Endothelial cell of umbilical vein (primary cell): ENCODE measurements at regions not wholly inside any gene's neighbourhood (a gene's known extent, or its start where the extent isn't known, plus 50 kb on each side); places are given as distances from the start of the nearest gene placed in this dataset.

Source experiments
- BruUV-seq: library from RNA; stranded (reverse); fragments of 400-500 nt; replicated peaks from 2 replicates; lab custom pipeline; 2021; lab: Mats Ljungman, UMichigan
- CTCF ChIA-PET: fragments of 300-600, 350-600 bp; sonication (Branson Sonifier 250); formaldehyde crosslinking; loops from one replicate; lab custom pipeline; 2021; ENCODE audit warnings: antibody characterized with exemption, inconsistent platforms; lab: Charles Lee
- POLR2A ChIA-PET: fragments of 300-600, 350-600 bp; sonication (Branson Sonifier 250); formaldehyde crosslinking; loops from one replicate; lab custom pipeline; 2021; ENCODE audit warnings: antibody characterized with exemption, inconsistent platforms; lab: Charles Lee
- DNase-seq: peaks from one replicate; pipeline ENCODE4 v3.0.0-alpha.2; 2011; ENCODE audit warnings: low read depth, low spot score
- FAIRE-seq: peaks from 2 replicates; lab custom pipeline; 2011; peaks lifted over from hg19 to GRCh38; lab: Jason Lieb, UNC
- H2AFZ ChIP-seq: 2 replicates; pipeline ENCODE4 v1.6.0; 2012; ENCODE audit warnings: low read depth, low read length, control low read depth, inconsistent platforms
- H3K27ac ChIP-seq: 2 replicates; pipeline ENCODE4 v1.5.1; 2011; ENCODE audit warnings: low read depth, mild to moderate bottlenecking, control low read depth, low read length, moderate library complexity; ENCODE audit not compliant: insufficient read depth
- H3K27me3 ChIP-seq, 2 experiments: 2 replicates each; pipeline versions ENCODE4 v1.6.0 to v1.6.1; 2011; ENCODE audit warnings: low read length in 2 of 2, mixed read lengths in 1 of 2; ENCODE audit not compliant: control insufficient read depth in 2 of 2, insufficient read depth in 2 of 2
- H3K36me3 ChIP-seq, 2 experiments: 2 replicates in 1 of 2; 3 replicates in 1 of 2; pipeline ENCODE4 v1.5.1; 2011; ENCODE audit warnings: low read length in 2 of 2, mild to moderate bottlenecking in 1 of 2, moderate library complexity in 1 of 2; ENCODE audit not compliant: control insufficient read depth in 2 of 2, insufficient read depth in 2 of 2; ENCODE audit errors: extremely low read depth in 1 of 2
- H3K4me1 ChIP-seq: 3 replicates; pipeline ENCODE4 v1.5.1; 2011; ENCODE audit warnings: mild to moderate bottlenecking, low read length; ENCODE audit not compliant: control insufficient read depth, insufficient read depth; ENCODE audit errors: extremely low read depth
- H3K4me2 ChIP-seq: 2 replicates; pipeline ENCODE4 v1.6.1; 2011; ENCODE audit warnings: low read length, control low read depth, mixed read lengths; ENCODE audit not compliant: insufficient read depth
- H3K4me3 ChIP-seq, 3 experiments: fragments of 200-600 bp in 1 of 3; sonication (generic), shearing (Covaris generic) in 1 of 3; replicated peaks in 1 of 3; 2 replicates each; pipeline ENCODE4 v1.5.1; 2011 to 2016; ENCODE audit warnings: control low read depth in 3 of 3, low read length in 3 of 3, mild to moderate bottlenecking in 2 of 3, inconsistent platforms in 1 of 3, low read depth in 1 of 3, moderate library complexity in 1 of 3; ENCODE audit not compliant: insufficient read depth in 1 of 3
- H3K79me2 ChIP-seq: 2 replicates; pipeline ENCODE4 v1.6.0; 2012; ENCODE audit warnings: low read length, inconsistent platforms; ENCODE audit not compliant: control insufficient read depth, insufficient read depth
- H3K9ac ChIP-seq: replicated peaks from 2 replicates; pipeline ENCODE3; 2011; ENCODE audit warnings: low read length, control low read depth; ENCODE audit not compliant: insufficient read depth; ENCODE audit errors: extremely low read depth
- H3K9me1 ChIP-seq: replicated peaks from 3 replicates; pipeline ENCODE4 v1.6.0; 2011; ENCODE audit warnings: mild to moderate bottlenecking, low read length; ENCODE audit not compliant: control insufficient read depth, insufficient read depth; ENCODE audit errors: extremely low read depth
- H3K9me3 ChIP-seq: replicated peaks from 2 replicates; pipeline ENCODE4 v1.5.1; 2012; ENCODE audit warnings: low read length, inconsistent platforms; ENCODE audit not compliant: control insufficient read depth, insufficient read depth
- H4K20me1 ChIP-seq: replicated peaks from 2 replicates; pipeline ENCODE3; 2011; ENCODE audit warnings: mild to moderate bottlenecking, low read length; ENCODE audit not compliant: control insufficient read depth, insufficient read depth; ENCODE audit errors: extremely low read depth
- CTCF ChIP-seq, 2 donors: IDR thresholded peaks; 1 replicate in 1 of 2; 2 replicates in 1 of 2; pipeline ENCODE4 v1.5.1; 2011; ENCODE audit warnings: low read length in 2 of 2, mild to moderate bottlenecking in 2 of 2, moderate library complexity in 2 of 2, control low read depth in 1 of 2, inconsistent platforms in 1 of 2, low read depth in 1 of 2; ENCODE audit not compliant: insufficient read depth in 1 of 2; ENCODE audit errors: extremely low read depth in 1 of 2
- EZH2 ChIP-seq: IDR thresholded peaks from 2 replicates; pipeline ENCODE4 v1.6.1; 2012; ENCODE audit warnings: borderline replicate concordance, low read depth, mild to moderate bottlenecking, moderate library complexity, low read length, inconsistent platforms; ENCODE audit not compliant: severe bottlenecking
- FOS ChIP-seq: IDR thresholded peaks from 2 replicates; pipeline ENCODE4 v1.6.1; 2011; ENCODE audit warnings: mild to moderate bottlenecking, low read length, moderate library complexity, borderline replicate concordance; ENCODE audit not compliant: insufficient read depth
- GATA2 ChIP-seq: IDR thresholded peaks from 2 replicates; pipeline ENCODE4 v1.7.0; 2011; ENCODE audit warnings: low read depth, mild to moderate bottlenecking, moderate library complexity, mixed read lengths, low read length; ENCODE audit not compliant: insufficient read length, insufficient read depth
- JUN ChIP-seq: IDR thresholded peaks from 2 replicates; pipeline ENCODE4 v1.6.1; 2011; ENCODE audit warnings: borderline replicate concordance, low read depth; ENCODE audit not compliant: insufficient read length, insufficient read depth
- MYC ChIP-seq: IDR thresholded peaks from one replicate; pipeline ENCODE4 v1.6.1; 2011; ENCODE audit warnings: mild to moderate bottlenecking, low read depth, low read length
- POLR2A ChIP-seq: IDR thresholded peaks from 2 replicates; pipeline ENCODE4 v1.6.1; 2012; ENCODE audit warnings: low read depth, mild to moderate bottlenecking, control low read depth, low read length
- POLR2AphosphoS5 ChIP-seq: IDR thresholded peaks from 2 replicates; pipeline ENCODE4 v1.6.1; 2012; ENCODE audit warnings: low read depth, mild to moderate bottlenecking, control low read depth, low read length, moderate library complexity; ENCODE audit not compliant: insufficient read depth
- dilution Hi-C: fragments of 300-500 bp; cut with MboI; formaldehyde crosslinking; loops from one replicate; pipeline ENCODE4 v1.15.0; 2019; ENCODE audit warnings: low sequenced_read_pairs; ENCODE audit not compliant: extremely low pct_ligation_motif_present
- intact Hi-C: fragments of 100-400 bp; cut with micrococcal nuclease; formaldehyde crosslinking; loops from one replicate; pipeline ENCODE4 v1.10.0; 2022
- TF ChIP-seq, protein P1 (sequence below): IDR thresholded peaks from 2 replicates; pipeline ENCODE4 v1.6.1; 2011; ENCODE audit not compliant: insufficient read depth, insufficient read length

DNA sequence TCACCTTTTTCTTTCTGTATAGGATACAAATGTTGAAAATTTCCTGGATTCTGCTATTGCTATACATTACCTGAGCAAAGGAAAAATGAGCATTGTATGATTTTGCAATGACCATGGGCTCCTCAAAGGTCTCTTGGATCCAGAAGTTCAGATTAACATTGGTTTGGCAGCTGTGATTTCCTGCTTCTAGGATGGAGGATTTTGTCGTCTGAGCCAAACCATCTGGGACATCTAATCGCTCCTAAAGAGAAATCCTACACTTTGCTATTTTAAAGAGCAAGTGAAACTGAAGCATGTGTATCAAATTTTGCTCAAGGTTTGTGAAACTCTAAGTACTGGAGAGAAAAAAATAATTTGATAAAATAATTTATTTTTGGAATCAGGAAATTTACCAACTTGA lies 115.1 kb upstream of the ST6GAL2 start:
- POLR2A ChIA-PET, result no interaction called here
- Histone ChIP-seq H3K79me2 (no peaks in the 10 kb centered on the region), H3K27me3 (no peaks in the 10 kb centered on the region), H3K27ac (no peak overlapping the region), H4K20me1 (no peaks in the 10 kb centered on the region), H3K9me1 (no peaks in the 10 kb centered on the region), H3K9me3 (peaks cover 9% of the 10 kb centered on the region), H2AFZ (no peak overlapping the region), H3K36me3 (no peaks in the 10 kb centered on the region), H3K4me1 (no peaks in the 10 kb centered on the region), H3K9ac (no peak overlapping the region), H3K4me2 (no peak overlapping the region), H3K4me3 (no peak overlapping the region)
- DNase-seq, result no peak
- FAIRE-seq, result no peak
- TF ChIP-seq JUN (no peak), POLR2A (no peak), FOS (no peak), MYC (no peak), EZH2 (no peak)
- TF ChIP-seq, protein P1, sequence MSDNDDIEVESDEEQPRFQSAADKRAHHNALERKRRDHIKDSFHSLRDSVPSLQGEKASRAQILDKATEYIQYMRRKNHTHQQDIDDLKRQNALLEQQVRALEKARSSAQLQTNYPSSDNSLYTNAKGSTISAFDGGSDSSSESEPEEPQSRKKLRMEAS, result no peak
- intact Hi-C loops, result no loop called here
- no TSS peak for BruUV-seq
- CTCF ChIA-PET, result no interaction called here
- dilution Hi-C loops, result no loop called here

DNA sequence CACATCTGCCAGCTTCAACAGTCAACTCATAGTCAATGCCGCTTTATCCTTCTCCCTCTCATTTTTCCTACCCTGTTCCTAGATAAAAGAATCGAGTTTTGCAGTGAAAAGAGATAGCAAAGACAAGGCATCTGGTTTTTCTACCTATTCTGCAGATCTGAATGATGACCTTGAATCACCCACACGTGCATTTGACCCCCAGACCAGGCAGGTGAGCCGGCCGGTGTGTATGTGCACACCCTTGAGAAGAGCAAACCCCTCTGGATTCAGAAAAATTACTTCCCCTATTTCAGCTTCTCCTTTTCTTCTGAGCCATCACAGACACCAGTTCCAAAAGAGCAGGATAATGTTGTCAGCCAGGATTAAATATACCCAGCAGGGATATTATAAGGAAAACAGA lies 115.6 kb upstream of the ST6GAL2 start:
- no peaks in the 10 kb centered on the region for H3K9me1 ChIP-seq
- DNase-seq (no peak), FAIRE-seq (no peak)
- H3K79me2 ChIP-seq, result no peaks in the 10 kb centered on the region
- no peak overlapping the region for H2AFZ ChIP-seq
- H3K4me3 ChIP-seq, result no peak overlapping the region
- dilution Hi-C loops (no loop called here), intact Hi-C loops (no loop called here)
- no peaks in the 10 kb centered on the region for H3K27me3 ChIP-seq
- POLR2A ChIA-PET, result no interaction called here
- H3K36me3 ChIP-seq, result no peaks in the 10 kb centered on the region
- H4K20me1 ChIP-seq, result no peaks in the 10 kb centered on the region
- no TSS peak for BruUV-seq
- no peak for TF ChIP-seq POLR2AphosphoS5
- TF ChIP-seq CTCF (IDR thresholded peaks at IDR 0.05; ENCODE audit: extremely low read depth in 1 of 2, insufficient read depth in 1 of 2, low read depth in 1 of 2, low read length in 2 of 2), result no peak
- TF ChIP-seq, protein P1, result no peak
- no peak for TF ChIP-seq POLR2A
- no peak for TF ChIP-seq GATA2
- TF ChIP-seq JUN, result no peak
- TF ChIP-seq MYC, result no peak
- TF ChIP-seq EZH2, result no peak
- TF ChIP-seq FOS, result no peak
- H3K27ac ChIP-seq, result no peak overlapping the region
- no peak overlapping the region for H3K9ac ChIP-seq
- CTCF ChIA-PET, result no interaction called here
- H3K9me3 ChIP-seq, result peaks cover 9% of the 10 kb centered on the region
- no peaks in the 10 kb centered on the region for H3K4me1 ChIP-seq
- H3K4me2 ChIP-seq, result no peak overlapping the region
